Fibroblast of pulmonary artery (primary cell): ENCODE measurements at regions not wholly inside any gene's neighbourhood (a gene's known extent, or its start where the extent isn't known, plus 50 kb on each side); places are given as distances from the start of the nearest gene placed in this dataset.

ENCODE experiments used
- DNase-seq: peaks from one replicate; pipeline ENCODE4 v3.0.0-alpha.2; 2010; ENCODE audit warnings: low read depth
- H3K4me3 ChIP-seq: replicated peaks from 2 replicates; pipeline ENCODE4 v1.5.1; 2011; ENCODE audit warnings: low read depth, mild to moderate bottlenecking, control low read depth, low read length, moderate library complexity
- CTCF ChIP-seq: IDR thresholded peaks from 2 replicates; pipeline ENCODE4 v1.5.1; 2011; ENCODE audit warnings: mild to moderate bottlenecking, control low read depth, low read length, inconsistent platforms; ENCODE audit errors: missing control alignments

- H3K4me3 ChIP-seq: no peak overlapping the region
- no peak for DNase-seq
- TF ChIP-seq CTCF: no peak
Observed at GRCh38 chr2:16368328-16368727, 297.3 kb downstream of the CYRIA start.

- H3K4me3 ChIP-seq: no peak overlapping the region
- TF ChIP-seq CTCF: no peak
- DNase-seq: no peak
Observed at GRCh38 chr2:16365366-16365765, 300.3 kb downstream of the CYRIA start.

- TF ChIP-seq CTCF: no peak
- no peak overlapping the region for H3K4me3 ChIP-seq
- no peak for DNase-seq
Observed at GRCh38 chr2:16363581-16363980, 302.1 kb downstream of the CYRIA start.

GRCh38 chr2:16362611-16363010 lies 303.0 kb downstream of the CYRIA start:
- DNase-seq: no peak
- no peak for TF ChIP-seq CTCF
- H3K4me3 ChIP-seq: no peak overlapping the region

- no peak for DNase-seq
- no peak overlapping the region for H3K4me3 ChIP-seq
- no peak for TF ChIP-seq CTCF
Observed at GRCh38 chr2:16361261-16361995, 304.2 kb downstream of the CYRIA start.

- no peak overlapping the region for H3K4me3 ChIP-seq
- TF ChIP-seq CTCF: no peak
- DNase-seq: no peak
Observed at GRCh38 chr2:16359961-16360360, 305.7 kb downstream of the CYRIA start.

- no peak for TF ChIP-seq CTCF
- DNase-seq: no peak
- no peak overlapping the region for H3K4me3 ChIP-seq
Observed at GRCh38 chr2:16357188-16357587, 308.4 kb downstream of the CYRIA start.
